OCI-M2 (cell line): ENCODE measurements at regions not wholly inside any gene's neighbourhood (a gene's known extent, or its start where the extent isn't known, plus 50 kb on each side); places are given as distances from the start of the nearest gene placed in this dataset.
"Not testable (repeated sequence)": the region's sequence is repeated elsewhere in the genome, so short reads cannot be mapped to it uniquely, and the experiment has no call there.

ENCODE experiments used
- DNase-seq: peaks from one replicate; lab custom pipeline; 2025; ENCODE audit not compliant: unreplicated experiment; lab: John Stamatoyannopoulos, UW

GRCh38 chr6:105744815-105745214 is 341.3 kb upstream of the PRDM1 start:
- DNase-seq, result no peak

- DNase-seq, result no peak
These were observed 338.2 kb upstream of the PREP start for GRCh38 chr6:105740946-105741645.

- no peak for DNase-seq
These were observed 336.9 kb upstream of the PREP start for GRCh38 chr6:105739764-105740163.

- DNase-seq, result no peak
These were observed 330.8 kb upstream of the PREP start for GRCh38 chr6:105733556-105734162.

- DNase-seq, result no peak
These were observed 326.1 kb upstream of the PREP start for GRCh38 chr6:105728995-105729394.

GRCh38 chr6:105726902-105727655 is 324.2 kb upstream of the PREP start:
- no peak for DNase-seq

- no peak for DNase-seq
These were observed 312.0 kb upstream of the PREP start for GRCh38 chr6:105714846-105715245.

GRCh38 chr6:105713474-105714118 is 310.7 kb upstream of the PREP start:
- no peak for DNase-seq

- no peak for DNase-seq
These were observed 308.3 kb upstream of the PREP start for GRCh38 chr6:105711216-105711615.

- no peak for DNase-seq
These were observed 302.7 kb upstream of the PREP start for GRCh38 chr6:105705608-105706007.

- DNase-seq, result no peak
These were observed 292.6 kb upstream of the PREP start for GRCh38 chr6:105695461-105695860.

- DNase-seq, result no peak
These were observed 289.8 kb upstream of the PREP start for GRCh38 chr6:105692613-105693215.

GRCh38 chr6:105691971-105692370 is 289.1 kb upstream of the PREP start:
- DNase-seq, result no peak

- DNase-seq, result no peak
These were observed 288.2 kb upstream of the PREP start for GRCh38 chr6:105691081-105691480.

- DNase-seq, result no peak
These were observed 285.7 kb upstream of the PREP start for GRCh38 chr6:105688573-105688972.

GRCh38 chr6:105686793-105687192 is 283.9 kb upstream of the PREP start:
- not testable (repeated sequence) for DNase-seq

- DNase-seq, result no peak
These were observed 278.2 kb upstream of the PREP start for GRCh38 chr6:105681061-105681460.

GRCh38 chr6:105680131-105680530 is 277.2 kb upstream of the PREP start:
- no peak for DNase-seq

GRCh38 chr6:105678516-105678915 is 275.6 kb upstream of the PREP start:
- DNase-seq, result no peak

GRCh38 chr6:105677671-105678475 is 275.0 kb upstream of the PREP start:
- DNase-seq, result no peak
